PC-9 (cell line): ENCODE measurements at regions not wholly inside any gene's neighbourhood (a gene's known extent, or its start where the extent isn't known, plus 50 kb on each side); places are given as distances from the start of the nearest gene placed in this dataset.

ENCODE experiments used
- BruUV-seq: library from RNA; stranded (reverse); fragments of 400-500 nt; replicated peaks from 2 replicates; lab custom pipeline; 2021; lab: Mats Ljungman, UMichigan
- CTCF ChIA-PET: fragments of 300-600 bp; sonication (Branson Sonifier 250); formaldehyde crosslinking; loops from one replicate; lab custom pipeline; 2022; ENCODE audit warnings: antibody characterized with exemption; lab: Charles Lee
- POLR2A ChIA-PET: fragments of 300-600 bp; sonication (Branson Sonifier 250); formaldehyde crosslinking; loops from one replicate; lab custom pipeline; 2022; ENCODE audit warnings: antibody characterized with exemption; ENCODE audit not compliant: unreplicated experiment; lab: Charles Lee
- DNase-seq, 2 experiments: peaks; one replicate each; pipeline versions ENCODE4 v3.0.0 to v3.0.0-alpha.2; 2015 to 2022; ENCODE audit warnings: mixed read lengths in 1 of 2
- H2AFZ ChIP-seq: fragments of 200-600 bp; sonication (generic); 2 replicates; pipeline ENCODE4 v1.8.1; 2017; ENCODE audit warnings: antibody characterized with exemption
- H3F3A ChIP-seq: fragments of 200-600 bp; sonication (generic); 2 replicates; pipeline ENCODE4 v1.8.1; 2017; ENCODE audit warnings: antibody characterized with exemption, mild to moderate bottlenecking, low read depth; ENCODE audit not compliant: insufficient read depth
- H3K27ac ChIP-seq: fragments of 200-600 bp; sonication (generic); 2 replicates; pipeline ENCODE4 v1.6.1; 2016; ENCODE audit warnings: mixed run types
- H3K27me3 ChIP-seq: fragments of 200-600 bp; sonication (generic); 2 replicates; pipeline ENCODE4 v1.6.1; 2016; ENCODE audit warnings: low read depth, mixed run types; ENCODE audit not compliant: insufficient read depth
- H3K36me3 ChIP-seq: fragments of 200-600 bp; sonication (generic); 2 replicates; pipeline ENCODE4 v1.6.1; 2016; ENCODE audit warnings: low read depth, mixed run types
- H3K4me1 ChIP-seq: fragments of 200-600 bp; sonication (generic); replicated peaks from 2 replicates; pipeline ENCODE4 v1.6.1; 2016; ENCODE audit warnings: mixed run types; ENCODE audit not compliant: insufficient read depth
- H3K4me2 ChIP-seq: fragments of 200-600 bp; sonication (generic); 2 replicates; pipeline ENCODE4 v1.6.1; 2017; ENCODE audit warnings: mixed run types
- H3K4me3 ChIP-seq: fragments of 200-600 bp; sonication (generic); 2 replicates; pipeline ENCODE4 v1.6.1; 2016; ENCODE audit warnings: mixed run types
- H3K79me2 ChIP-seq: fragments of 200-600 bp; sonication (generic); 2 replicates; pipeline ENCODE4 v1.6.1; 2017; ENCODE audit warnings: low read depth, mixed run types
- H3K9me2 ChIP-seq: fragments of 200-600 bp; sonication (generic); 2 replicates; pipeline ENCODE4 v1.8.1; 2017; ENCODE audit warnings: mild to moderate bottlenecking; ENCODE audit not compliant: insufficient read depth
- H3K9me3 ChIP-seq: fragments of 200-600 bp; sonication (generic); 2 replicates; pipeline ENCODE4 v1.8.1; 2016; ENCODE audit warnings: low read depth; ENCODE audit not compliant: insufficient read depth
- H4K20me1 ChIP-seq: fragments of 200-600 bp; sonication (generic); 2 replicates; pipeline ENCODE4 v1.8.1; 2017; ENCODE audit not compliant: insufficient read depth
- EZH2 ChIP-seq: fragments of 200-600 bp; sonication (generic); IDR thresholded peaks from 2 replicates; pipeline ENCODE4 v1.8.0; 2017; ENCODE audit warnings: antibody characterized with exemption, low read depth
- intact Hi-C: fragments of 100-400 bp; cut with micrococcal nuclease; formaldehyde crosslinking; loops from one replicate; pipeline ENCODE4 v1.10.0; 2022; ENCODE audit not compliant: unreplicated experiment
- TF ChIP-seq, protein P1 (sequence below): fragments of 200-600 bp; sonication (generic); conservative IDR thresholded peaks from 2 replicates; pipeline ENCODE4 v1.6.1; 2017; ENCODE audit warnings: mixed run types, antibody characterized with exemption, mild to moderate bottlenecking, moderate library complexity

DNA sequence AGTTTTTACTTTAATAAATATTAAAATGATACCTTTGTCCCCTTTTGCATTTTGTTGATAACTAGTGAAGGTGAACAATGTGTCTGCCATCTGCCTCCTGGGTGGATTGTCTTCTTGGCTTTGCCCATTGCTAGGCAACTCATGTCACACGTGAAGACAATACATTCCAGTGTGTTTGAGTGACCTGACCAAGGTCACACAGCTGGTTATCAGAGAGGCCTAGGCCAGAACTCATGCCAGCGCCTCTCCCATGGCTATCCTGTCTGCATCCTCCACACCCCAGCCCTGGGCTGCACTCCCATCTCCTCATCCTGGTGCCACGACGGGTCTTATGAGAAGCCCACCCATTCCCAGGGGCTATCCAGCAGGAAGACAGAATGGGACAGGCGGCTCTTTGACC, 108.7 kb downstream of the PLCE1 start:
- intact Hi-C loops, result no loop called here
- no peak for TF ChIP-seq EZH2
- TF ChIP-seq, protein P1, sequence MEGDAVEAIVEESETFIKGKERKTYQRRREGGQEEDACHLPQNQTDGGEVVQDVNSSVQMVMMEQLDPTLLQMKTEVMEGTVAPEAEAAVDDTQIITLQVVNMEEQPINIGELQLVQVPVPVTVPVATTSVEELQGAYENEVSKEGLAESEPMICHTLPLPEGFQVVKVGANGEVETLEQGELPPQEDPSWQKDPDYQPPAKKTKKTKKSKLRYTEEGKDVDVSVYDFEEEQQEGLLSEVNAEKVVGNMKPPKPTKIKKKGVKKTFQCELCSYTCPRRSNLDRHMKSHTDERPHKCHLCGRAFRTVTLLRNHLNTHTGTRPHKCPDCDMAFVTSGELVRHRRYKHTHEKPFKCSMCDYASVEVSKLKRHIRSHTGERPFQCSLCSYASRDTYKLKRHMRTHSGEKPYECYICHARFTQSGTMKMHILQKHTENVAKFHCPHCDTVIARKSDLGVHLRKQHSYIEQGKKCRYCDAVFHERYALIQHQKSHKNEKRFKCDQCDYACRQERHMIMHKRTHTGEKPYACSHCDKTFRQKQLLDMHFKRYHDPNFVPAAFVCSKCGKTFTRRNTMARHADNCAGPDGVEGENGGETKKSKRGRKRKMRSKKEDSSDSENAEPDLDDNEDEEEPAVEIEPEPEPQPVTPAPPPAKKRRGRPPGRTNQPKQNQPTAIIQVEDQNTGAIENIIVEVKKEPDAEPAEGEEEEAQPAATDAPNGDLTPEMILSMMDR, result no peak

DNA sequence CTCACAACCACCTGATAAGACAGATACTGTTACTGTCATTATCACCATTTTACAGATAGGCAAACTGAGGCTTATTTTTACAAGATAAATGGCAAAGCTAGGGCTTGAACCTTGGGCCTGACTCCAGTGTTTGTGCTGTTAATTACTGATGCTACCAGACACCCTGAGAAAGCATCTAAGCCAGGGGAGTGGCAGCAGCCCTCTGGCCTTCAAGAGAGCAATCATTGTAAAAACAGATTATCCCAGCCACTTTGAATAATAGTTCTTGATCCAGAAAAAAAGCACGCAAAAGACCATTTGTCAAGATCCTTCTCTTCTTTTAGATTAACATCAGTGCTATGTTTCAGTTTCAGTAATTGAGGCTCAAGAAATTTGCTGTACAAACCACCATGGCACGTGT, 109.5 kb downstream of the PLCE1 start:
- ChIA-PET CTCF (no interaction called here), POLR2A (no interaction called here)
- H3K27me3 ChIP-seq, result no peaks in the 10 kb centered on the region
- TF ChIP-seq, protein P1, result no peak
- TF ChIP-seq EZH2, result no peak
- DNase-seq, result no peak
- H3K27ac ChIP-seq, result no peak overlapping the region
- no peaks in the 10 kb centered on the region for H3K4me1 ChIP-seq
- H3K36me3 ChIP-seq, result no peaks in the 10 kb centered on the region
- no peaks in the 10 kb centered on the region for H3K9me2 ChIP-seq
- H3F3A ChIP-seq, result no peaks in the 10 kb centered on the region
- no peaks in the 10 kb centered on the region for H3K79me2 ChIP-seq
- no peak overlapping the region for H2AFZ ChIP-seq
- no peak overlapping the region for H3K4me3 ChIP-seq
- no peaks in the 10 kb centered on the region for H3K9me3 ChIP-seq
- no peaks in the 10 kb centered on the region for H4K20me1 ChIP-seq
- no peak overlapping the region for H3K4me2 ChIP-seq
- intact Hi-C loops, result no loop called here
- no TSS peak for BruUV-seq

More for the DNA sequence above, 108.7 kb downstream of the PLCE1 start:
- no peaks in the 10 kb centered on the region for H3K27me3 ChIP-seq
- POLR2A ChIA-PET, result interaction anchor here (0.6 kb wide), 1 partner anchor 248 kb away, joined by 8 read pairs; no protein-coding TSS in a partner anchor
- H3K9me2 ChIP-seq, result no peaks in the 10 kb centered on the region
- no peaks in the 10 kb centered on the region for H3K9me3 ChIP-seq
- BruUV-seq, result no TSS peak
- no peaks in the 10 kb centered on the region for H3F3A ChIP-seq
- no peaks in the 10 kb centered on the region for H3K36me3 ChIP-seq
- no peaks in the 10 kb centered on the region for H3K4me1 ChIP-seq
- no peaks in the 10 kb centered on the region for H4K20me1 ChIP-seq
- no peak overlapping the region for H3K4me3 ChIP-seq
- no peak overlapping the region for H2AFZ ChIP-seq
- H3K4me2 ChIP-seq, result no peak overlapping the region
- H3K27ac ChIP-seq, result no peak overlapping the region
- CTCF ChIA-PET, result no interaction called here
- no peak for DNase-seq
- no peaks in the 10 kb centered on the region for H3K79me2 ChIP-seq

DNA sequence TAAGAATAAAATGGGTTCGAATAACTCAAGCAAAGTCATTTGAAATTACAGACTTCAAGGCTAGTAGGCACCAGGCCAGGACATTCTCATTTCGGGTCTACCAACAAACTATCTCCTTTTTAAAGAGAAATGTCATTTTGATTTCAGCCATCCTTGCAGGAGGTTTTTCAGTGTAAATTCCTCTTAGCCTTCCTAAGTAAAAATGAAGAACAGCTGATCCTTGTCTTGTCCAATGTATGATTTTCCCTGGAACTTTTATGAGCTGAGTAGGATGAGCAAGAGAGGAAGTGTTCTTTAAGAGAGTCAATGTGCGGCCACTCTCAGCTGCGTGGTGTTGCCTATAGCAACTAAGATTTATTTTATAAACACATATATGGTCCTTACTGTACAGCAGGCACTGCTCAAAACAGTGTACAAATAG, 110.1 kb downstream of the PLCE1 start:
- no peak for TF ChIP-seq EZH2
- TF ChIP-seq, protein P1, result no peak
- no peak overlapping the region for H2AFZ ChIP-seq
- BruUV-seq, result no TSS peak

More for the DNA sequence above, 110.1 kb downstream of the PLCE1 start:
- Histone ChIP-seq H3K4me2 (no peak overlapping the region), H4K20me1 (no peaks in the 10 kb centered on the region), H3K27ac (no peak overlapping the region), H3K9me3 (no peaks in the 10 kb centered on the region), H3K79me2 (no peaks in the 10 kb centered on the region), H3K36me3 (no peaks in the 10 kb centered on the region), H3F3A (no peaks in the 10 kb centered on the region), H3K9me2 (no peaks in the 10 kb centered on the region), H3K27me3 (no peaks in the 10 kb centered on the region), H3K4me3 (no peak overlapping the region), H3K4me1 (no peaks in the 10 kb centered on the region)
- intact Hi-C loops, result no loop called here
- DNase-seq, result no peak
- ChIA-PET CTCF (no interaction called here), POLR2A (no interaction called here)
